Right cardiac atrium (tissue), 5 donors: ENCODE measurements at regions not wholly inside any gene's neighbourhood (a gene's known extent, or its start where the extent isn't known, plus 50 kb on each side); places are given as distances from the start of the nearest gene placed in this dataset.
"Not testable (repeated sequence)": the region's sequence is repeated elsewhere in the genome, so short reads cannot be mapped to it uniquely, and the experiment has no call there.

Experiments
- ATAC-seq, 2 donors: fragments of 200-7000 bp; cut with Tn5 transposase; one replicate each; pipeline versions ENCODE4 v1.8.0 to v1.9.1; 2020; ENCODE audit warnings: moderate library complexity in 2 of 2, mild to moderate bottlenecking in 1 of 2
- DNase-seq, 3 donors: peaks; one replicate each; pipeline ENCODE4 v3.0.0-alpha.2; 2020
- H3K27ac ChIP-seq: one replicate; pipeline ENCODE4 v1.5.1; 2013; ENCODE audit warnings: mild to moderate bottlenecking, low read length, control low read depth, moderate library complexity
- H3K27me3 ChIP-seq: one replicate; pipeline ENCODE4 v1.6.1; 2013; ENCODE audit not compliant: control insufficient read depth, insufficient read depth
- H3K4me1 ChIP-seq: one replicate; pipeline ENCODE4 v1.6.1; 2013; ENCODE audit warnings: low read length; ENCODE audit not compliant: control insufficient read depth, insufficient read depth
- H3K4me3 ChIP-seq: one replicate; pipeline ENCODE4 v1.5.1; 2013; ENCODE audit warnings: low read length, control low read depth
- H3K9me3 ChIP-seq: one replicate; pipeline ENCODE4 v1.6.1; 2013; ENCODE audit warnings: low read length; ENCODE audit not compliant: control insufficient read depth
- WGBS: extraction: QIAGEN DNeasy Blood & Tissue Kit; methylation state at CpG from one replicate; pipeline ENCODE4 v1.1.7; 2013; 5-methylcytosine and 5-hydroxymethylcytosine counted together
- intact Hi-C, 4 donors: fragments of 100-400 bp; cut with DNase I; formaldehyde crosslinking; loops; one replicate each; pipeline versions ENCODE4 v1.11.0 to v1.14.0; 2022 to 2023
- donor health status: healthy with polysubstance abuse.
- donor health status: DM: no; HTN: yes; CAD: no.
- donor health status: DM: no; HTN: no; CAD: no.
- donor health status: DM: no; HTN: yes; CAD: no; lungs with severe emphysema.
- donor health status: DM: yes; HTN: yes; CAD: no.

DNA sequence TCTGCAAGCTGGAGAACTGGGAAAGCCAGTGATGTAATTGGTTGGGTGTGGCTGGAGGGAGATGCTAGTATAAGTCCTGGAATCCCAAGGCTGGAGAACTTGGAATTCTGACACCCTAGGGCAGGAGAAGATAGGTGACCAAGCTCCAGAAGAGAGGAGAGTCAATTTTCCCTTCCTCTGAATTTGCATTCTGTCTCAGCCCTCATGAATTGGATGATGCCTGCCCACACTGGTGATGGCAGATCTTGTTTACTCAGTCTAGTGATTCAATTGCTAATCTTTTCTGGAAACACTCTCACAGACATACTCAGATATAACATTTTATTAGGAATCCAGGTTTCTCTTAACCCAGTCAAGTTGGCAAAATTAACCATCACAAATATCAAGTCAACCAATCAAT, 287.2 kb downstream of the RDH14 start:
- Histone ChIP-seq H3K4me1 (no peaks in the 10 kb centered on the region), H3K4me3 (no peak overlapping the region), H3K27ac (no peak overlapping the region), H3K27me3 (no peaks in the 10 kb centered on the region), H3K9me3 (no peaks in the 10 kb centered on the region)
- peak in 1 of 3 donors; percentile 19 for DNase-seq
- ATAC-seq: no peak
- intact Hi-C loops: no loop called here

- intact Hi-C loops: no loop called here
- 88% methylated on average over 10 of the region's 10 CpGs for WGBS
- no peak for ATAC-seq
These were observed 288.3 kb downstream of the RDH14 start for GRCh38 chr2:18272148-18272494.

GRCh38 chr2:18271370-18272147, 288.9 kb downstream of the RDH14 start:
- DNase-seq (peak in 1 of 3 donors; percentile 34), ATAC-seq (peak in 1 of 2 donors; percentile 24)
- H3K27ac ChIP-seq: no peak overlapping the region
- no peaks in the 10 kb centered on the region for H3K27me3 ChIP-seq
- intact Hi-C loops: no loop called here
- WGBS: 93% methylated on average over 17 of the region's 17 CpGs
- no peak overlapping the region for H3K4me3 ChIP-seq
- no peaks in the 10 kb centered on the region for H3K9me3 ChIP-seq
- H3K4me1 ChIP-seq: no peaks in the 10 kb centered on the region

More at GRCh38 chr2:18272148-18272494, 288.3 kb downstream of the RDH14 start:
- H3K9me3 ChIP-seq: no peaks in the 10 kb centered on the region
- H3K27ac ChIP-seq: no peak overlapping the region
- no peaks in the 10 kb centered on the region for H3K27me3 ChIP-seq
- no peaks in the 10 kb centered on the region for H3K4me1 ChIP-seq
- H3K4me3 ChIP-seq: no peak overlapping the region
- peak in 2 of 3 donors; percentile 34 to 55 for DNase-seq

GRCh38 chr2:18268400-18268799, 292.1 kb downstream of the RDH14 start:
- ATAC-seq: no peak
- intact Hi-C loops: no loop called here
- WGBS: 86% methylated on average over 3 of the region's 3 CpGs

DNA sequence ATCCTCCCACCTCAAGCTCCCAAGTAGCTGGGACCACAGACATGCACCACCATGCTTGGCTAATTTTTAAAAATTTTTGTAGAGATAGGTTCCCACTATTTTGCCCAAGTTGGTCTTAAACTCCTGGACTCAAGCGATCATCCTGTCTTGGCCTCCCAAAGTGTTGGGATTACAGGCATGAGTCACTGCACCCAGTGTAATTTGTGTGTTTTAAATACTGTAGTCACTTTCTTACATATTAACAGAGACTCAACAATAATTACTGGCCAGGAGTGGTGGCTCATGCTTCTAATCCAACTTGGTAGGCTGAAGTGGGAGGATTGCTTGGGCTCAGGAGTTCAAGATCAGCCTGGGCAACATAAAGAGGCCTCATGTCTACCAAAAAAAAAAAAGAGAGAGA, 293.0 kb downstream of the RDH14 start:
- ATAC-seq (no peak), DNase-seq (no peak)
- peaks cover 2% of the 10 kb centered on the region for H3K4me1 ChIP-seq

More at GRCh38 chr2:18268400-18268799, 292.1 kb downstream of the RDH14 start:
- Histone ChIP-seq H3K27ac (no peak overlapping the region), H3K27me3 (no peaks in the 10 kb centered on the region), H3K4me1 (peaks cover 2% of the 10 kb centered on the region), H3K4me3 (no peak overlapping the region), H3K9me3 (no peaks in the 10 kb centered on the region)
- no peak for DNase-seq

GRCh38 chr2:18266699-18267098, 293.8 kb downstream of the RDH14 start:
- 56% methylated on average over 8 of the region's 8 CpGs for WGBS
- ATAC-seq: peak; percentile 25 to 38
- H3K4me1 ChIP-seq, intact Hi-C loops, H3K27me3 ChIP-seq, H3K4me3 ChIP-seq, H3K27ac ChIP-seq, H3K9me3 ChIP-seq: not testable (repeated sequence)
- peak; percentile 40 to 76 (median 60) for DNase-seq

More for the DNA sequence above, 293.0 kb downstream of the RDH14 start:
- intact Hi-C loops: no loop called here
- Histone ChIP-seq H3K9me3 (no peaks in the 10 kb centered on the region), H3K27me3 (no peaks in the 10 kb centered on the region), H3K27ac (no peak overlapping the region), H3K4me3 (no peak overlapping the region)
- 95% methylated on average over 1 of the region's 1 CpG for WGBS

DNA sequence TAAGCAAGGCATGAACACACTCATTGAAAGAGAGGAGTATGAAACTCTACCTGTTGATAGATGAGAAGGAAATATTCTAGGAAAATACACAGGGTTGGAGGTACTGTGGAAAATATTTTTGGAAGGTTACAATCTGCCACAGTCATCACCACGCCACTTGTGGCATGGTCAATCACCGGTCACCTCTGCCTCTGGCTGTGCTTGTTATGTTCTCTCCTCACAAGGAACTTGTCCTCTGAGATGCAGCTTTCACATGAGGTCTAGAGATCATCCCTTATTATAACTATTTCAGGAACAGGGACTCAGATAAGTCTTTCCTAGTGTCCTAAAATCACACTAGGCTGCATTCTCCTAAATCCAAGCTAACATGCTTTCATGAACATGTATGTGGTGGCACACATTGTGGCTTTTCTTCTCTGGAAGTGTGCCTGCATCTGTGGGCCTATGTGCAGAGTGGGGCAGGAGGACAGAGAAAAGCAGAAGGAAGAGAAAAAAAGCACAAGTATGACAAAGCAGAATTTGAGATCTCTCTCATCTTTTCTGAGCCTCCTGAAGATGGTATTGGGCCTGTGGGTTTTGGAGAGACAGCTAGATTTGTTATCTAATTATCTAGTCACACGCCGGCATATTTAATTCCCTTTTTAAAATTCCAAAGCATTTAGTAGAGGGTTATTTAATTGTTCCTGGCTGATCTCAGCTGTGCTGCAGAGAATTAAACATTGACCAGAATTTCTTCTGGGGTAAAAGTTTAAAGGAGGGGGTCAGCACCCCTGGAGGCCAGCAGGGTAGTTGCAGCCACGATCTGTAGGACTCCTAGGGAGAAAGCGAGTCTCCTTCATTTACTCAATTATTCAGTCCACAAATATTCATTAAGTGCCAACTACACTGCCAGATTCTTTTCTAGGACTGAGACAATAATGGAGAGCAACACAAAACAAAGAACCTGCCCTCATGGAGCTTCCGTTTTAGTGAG, 294.6 kb downstream of the RDH14 start:
- Histone ChIP-seq H3K27ac (no peak overlapping the region), H3K9me3 (no peaks in the 10 kb centered on the region), H3K27me3 (no peaks in the 10 kb centered on the region), H3K4me3 (no peak overlapping the region), H3K4me1 (peaks cover 2% of the 10 kb centered on the region)
- intact Hi-C loops: no loop called here
- DNase-seq (peak in 1 of 3 donors; percentile 33), ATAC-seq (peak; percentile 16 to 57)
- 81% methylated on average over 7 of the region's 7 CpGs for WGBS

- no peak for DNase-seq
- intact Hi-C loops: no loop called here
- Histone ChIP-seq H3K27me3 (no peaks in the 10 kb centered on the region), H3K27ac (no peak overlapping the region), H3K9me3 (no peaks in the 10 kb centered on the region), H3K4me1 (peaks cover 2% of the 10 kb centered on the region), H3K4me3 (no peak overlapping the region)
- WGBS: 50% methylated on average over 4 of the region's 4 CpGs
- ATAC-seq: no peak
These were observed 297.9 kb downstream of the RDH14 start for GRCh38 chr2:18262601-18263000.

DNA sequence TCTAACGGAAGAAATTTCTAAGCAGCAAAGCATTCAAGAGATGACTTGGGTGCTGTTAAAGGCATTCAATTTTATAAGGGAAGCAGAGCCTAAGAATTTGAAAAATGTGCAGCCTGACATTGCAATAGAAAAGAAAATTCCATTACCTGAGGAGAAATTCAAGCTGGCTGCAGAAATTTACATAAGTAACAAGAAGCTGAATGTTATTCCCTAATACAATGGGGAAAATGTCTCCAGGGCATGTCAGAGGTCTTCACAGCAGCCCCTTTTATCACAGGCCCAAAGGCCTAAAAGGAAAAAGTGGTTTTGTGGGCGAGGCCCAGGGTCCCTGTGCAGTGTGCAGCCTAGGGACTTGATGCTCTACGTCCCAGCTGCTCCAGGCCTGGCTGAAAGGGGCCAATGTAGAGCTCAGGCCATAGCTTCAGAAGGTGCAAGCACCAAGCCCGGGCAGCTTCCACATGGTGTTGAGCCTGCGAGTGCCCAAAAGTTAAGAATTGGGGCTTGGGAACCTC, 306.7 kb downstream of the RDH14 start:
- Histone ChIP-seq H3K4me3 (no peak overlapping the region), H3K4me1 (no peaks in the 10 kb centered on the region), H3K9me3 (no peaks in the 10 kb centered on the region), H3K27ac (no peak overlapping the region), H3K27me3 (no peaks in the 10 kb centered on the region)
- 87% methylated on average over 5 of the region's 5 CpGs for WGBS
- no peak for ATAC-seq
- intact Hi-C loops: no loop called here
- no peak for DNase-seq

GRCh38 chr2:18251486-18251885, 309.0 kb downstream of the RDH14 start:
- Histone ChIP-seq H3K4me3 (no peak overlapping the region), H3K9me3 (no peaks in the 10 kb centered on the region), H3K27ac (no peak overlapping the region), H3K27me3 (no peaks in the 10 kb centered on the region), H3K4me1 (no peaks in the 10 kb centered on the region)
- 67% methylated on average over 2 of the region's 2 CpGs for WGBS
- intact Hi-C loops: no loop called here
- DNase-seq (no peak), ATAC-seq (no peak)
